Keratinocyte (primary cell): ENCODE measurements at regions not wholly inside any gene's neighbourhood (a gene's known extent, or its start where the extent isn't known, plus 50 kb on each side); places are given as distances from the start of the nearest gene placed in this dataset.

Source experiments
- DNase-seq: peaks from one replicate; pipeline ENCODE4 v3.0.0-alpha.2; 2011; ENCODE audit warnings: low read depth, missing footprints, low spot score
- FAIRE-seq: peaks from 2 replicates; lab custom pipeline; 2011; peaks lifted over from hg19 to GRCh38; lab: Jason Lieb, UNC
- H2AFZ ChIP-seq: 2 replicates; pipeline ENCODE4 v1.6.0; 2012; ENCODE audit warnings: low read length, control low read depth, inconsistent platforms; ENCODE audit not compliant: control insufficient read depth
- H3K27ac ChIP-seq: 2 replicates; pipeline ENCODE4 v1.5.1; 2011; ENCODE audit warnings: low read length; ENCODE audit not compliant: control insufficient read depth, insufficient read depth
- H3K27me3 ChIP-seq: 3 replicates; pipeline ENCODE4 v1.6.0; 2011; ENCODE audit warnings: low read length; ENCODE audit not compliant: control insufficient read depth, insufficient read depth; ENCODE audit errors: extremely low read depth
- H3K36me3 ChIP-seq, 2 experiments: 2 replicates in 1 of 2; 3 replicates in 1 of 2; pipeline ENCODE4 v1.5.1; 2011; ENCODE audit warnings: low read length in 2 of 2, mild to moderate bottlenecking in 1 of 2; ENCODE audit not compliant: control insufficient read depth in 2 of 2, insufficient read depth in 2 of 2; ENCODE audit errors: extremely low read depth in 1 of 2
- H3K4me1 ChIP-seq: 3 replicates; pipeline ENCODE4 v1.5.1; 2011; ENCODE audit warnings: low read length; ENCODE audit not compliant: control insufficient read depth, insufficient read depth; ENCODE audit errors: extremely low read depth
- H3K4me2 ChIP-seq: 3 replicates; pipeline ENCODE4 v1.6.0; 2011; ENCODE audit warnings: low read depth, low read length; ENCODE audit not compliant: control insufficient read depth, insufficient read depth; ENCODE audit errors: extremely low read depth
- H3K4me3 ChIP-seq, 3 experiments: fragments of 200-600 bp in 1 of 3; sonication (generic) in 1 of 3; 2 replicates in 2 of 3; 3 replicates in 1 of 3; pipeline ENCODE4 v1.5.1; 2011 to 2016; ENCODE audit warnings: low read length in 3 of 3, mild to moderate bottlenecking in 3 of 3, control low read depth in 2 of 3, inconsistent platforms in 1 of 3, low read depth in 1 of 3, mixed read lengths in 1 of 3, mixed run types in 1 of 3, moderate library complexity in 1 of 3; ENCODE audit not compliant: control insufficient read depth in 2 of 3, insufficient read depth in 2 of 3; ENCODE audit errors: extremely low read depth in 1 of 3
- H3K79me2 ChIP-seq: 2 replicates; pipeline ENCODE4 v1.6.0; 2012; ENCODE audit warnings: low read length; ENCODE audit not compliant: control insufficient read depth, insufficient read depth
- H3K9ac ChIP-seq: 3 replicates; pipeline ENCODE4 v1.6.0; 2011; ENCODE audit warnings: low read length; ENCODE audit not compliant: control insufficient read depth, insufficient read depth; ENCODE audit errors: extremely low read depth
- H3K9me1 ChIP-seq: 3 replicates; pipeline ENCODE4 v1.6.0; 2011; ENCODE audit warnings: low read length; ENCODE audit not compliant: control insufficient read depth, insufficient read depth; ENCODE audit errors: extremely low read depth
- H3K9me3 ChIP-seq: 2 replicates; pipeline ENCODE4 v1.5.1; 2012; ENCODE audit warnings: low read depth, low read length; ENCODE audit not compliant: control insufficient read depth
- H4K20me1 ChIP-seq: 3 replicates; pipeline ENCODE4 v1.6.0; 2011; ENCODE audit warnings: low read length; ENCODE audit not compliant: control insufficient read depth, insufficient read depth; ENCODE audit errors: extremely low read depth
- CTCF ChIP-seq, 3 experiments: IDR thresholded peaks in 1 of 3; conservative IDR thresholded peaks in 1 of 3; optimal IDR thresholded peaks in 1 of 3; 2 replicates in 2 of 3; 3 replicates in 1 of 3; pipeline versions ENCODE3 to v1.5.1; 2011; ENCODE audit warnings: low read length in 3 of 3, mild to moderate bottlenecking in 3 of 3, moderate library complexity in 2 of 3, control low read depth in 1 of 3, inconsistent platforms in 1 of 3; ENCODE audit not compliant: insufficient read depth in 2 of 3; ENCODE audit errors: extremely low read depth in 1 of 3
- EZH2 ChIP-seq: IDR thresholded peaks from one replicate; pipeline ENCODE4 v1.6.1; 2012; ENCODE audit warnings: inconsistent platforms, mild to moderate bottlenecking, low read length, moderate library complexity
- dilution Hi-C: fragments of 300-500 bp; cut with MboI; formaldehyde crosslinking; loops from one replicate; pipeline ENCODE4 v1.7.0; 2020; ENCODE audit warnings: low sequenced_read_pairs; ENCODE audit not compliant: extremely low pct_ligation_motif_present

GRCh38 chr14:36083317-36083716 lies 93.2 kb downstream of the PTCSC3 start:
- H3K36me3 ChIP-seq = no peaks in the 10 kb centered on the region
- no peaks in the 10 kb centered on the region for H3K4me1 ChIP-seq
- no peaks in the 10 kb centered on the region for H3K27me3 ChIP-seq
- DNase-seq (no peak), FAIRE-seq (no peak)
- no peak overlapping the region for H2AFZ ChIP-seq
- no peak for TF ChIP-seq CTCF (optimal IDR thresholded peaks at IDR 0.05 in 1 of 3, IDR thresholded peaks at IDR 0.05 in 1 of 3, conservative IDR thresholded peaks at IDR 0.05 in 1 of 3; ENCODE audit: extremely low read depth in 1 of 3, insufficient read depth in 2 of 3, low read length in 3 of 3)
- no peak for TF ChIP-seq EZH2
- dilution Hi-C loops = no loop called here
- H3K4me2 ChIP-seq = no peak overlapping the region
- no peak overlapping the region for H3K27ac ChIP-seq
- H3K9me3 ChIP-seq = no peaks in the 10 kb centered on the region
- H3K4me3 ChIP-seq = no peak overlapping the region
- H3K9ac ChIP-seq = no peak overlapping the region
- H4K20me1 ChIP-seq = no peaks in the 10 kb centered on the region
- no peaks in the 10 kb centered on the region for H3K79me2 ChIP-seq
- no peaks in the 10 kb centered on the region for H3K9me1 ChIP-seq

- no peaks in the 10 kb centered on the region for H3K9me1 ChIP-seq
- DNase-seq = no peak
- TF ChIP-seq CTCF (optimal IDR thresholded peaks at IDR 0.05 in 1 of 3, IDR thresholded peaks at IDR 0.05 in 1 of 3, conservative IDR thresholded peaks at IDR 0.05 in 1 of 3; ENCODE audit: extremely low read depth in 1 of 3, insufficient read depth in 2 of 3, low read length in 3 of 3) = no peak
- no peak for TF ChIP-seq EZH2
- no peaks in the 10 kb centered on the region for H4K20me1 ChIP-seq
- no peaks in the 10 kb centered on the region for H3K4me1 ChIP-seq
- H3K9me3 ChIP-seq = no peaks in the 10 kb centered on the region
- no peak for FAIRE-seq
- H2AFZ ChIP-seq = no peak overlapping the region
- no peaks in the 10 kb centered on the region for H3K27me3 ChIP-seq
- no peaks in the 10 kb centered on the region for H3K36me3 ChIP-seq
- H3K27ac ChIP-seq = no peak overlapping the region
- no peaks in the 10 kb centered on the region for H3K79me2 ChIP-seq
- dilution Hi-C loops = no loop called here
- no peak overlapping the region for H3K9ac ChIP-seq
- H3K4me2 ChIP-seq = no peak overlapping the region
- no peak overlapping the region for H3K4me3 ChIP-seq
Observed at GRCh38 chr14:36078080-36078479, 98.4 kb downstream of the PTCSC3 start.
